Astrocyte (in vitro differentiated cells and primary cell): ENCODE measurements at regions not wholly inside any gene's neighbourhood (a gene's known extent, or its start where the extent isn't known, plus 50 kb on each side); places are given as distances from the start of the nearest gene placed in this dataset.
A peak's percentile ranks its signal among the peaks of the same experiment; 100 is the strongest.

Experiments
- DNase-seq: peaks from one replicate; pipeline ENCODE4 v3.0.0-alpha.2; 2010; ENCODE audit warnings: low read depth
- FAIRE-seq: peaks from 2 replicates; lab custom pipeline; 2011; peaks lifted over from hg19 to GRCh38; lab: Jason Lieb, UNC
- H2AFZ ChIP-seq: 2 replicates; pipeline ENCODE4 v1.6.0; 2012; ENCODE audit warnings: low read depth, low read length, inconsistent platforms
- H3K27ac ChIP-seq: 2 replicates; pipeline ENCODE4 v1.5.1; 2011; ENCODE audit warnings: low read depth, low read length, inconsistent platforms
- H3K27me3 ChIP-seq: 2 replicates; pipeline ENCODE4 v1.6.0; 2011; ENCODE audit warnings: low read length, inconsistent platforms; ENCODE audit not compliant: insufficient read depth
- H3K36me3 ChIP-seq: 2 replicates; pipeline ENCODE4 v1.5.1; 2011; ENCODE audit warnings: low read length, inconsistent platforms; ENCODE audit not compliant: insufficient read depth
- H3K4me1 ChIP-seq: 2 replicates; pipeline ENCODE4 v1.5.1; 2011; ENCODE audit warnings: low read length, inconsistent platforms; ENCODE audit not compliant: insufficient read depth
- H3K4me2 ChIP-seq: 2 replicates; pipeline ENCODE4 v1.6.0; 2012; ENCODE audit warnings: low read length, inconsistent platforms
- H3K4me3 ChIP-seq: 2 replicates; pipeline ENCODE4 v1.5.1; 2011; ENCODE audit warnings: low read depth, mild to moderate bottlenecking, low read length, inconsistent platforms; ENCODE audit not compliant: insufficient read depth
- H3K79me2 ChIP-seq: 2 replicates; pipeline ENCODE4 v1.6.0; 2012; ENCODE audit warnings: mild to moderate bottlenecking, low read length, inconsistent platforms; ENCODE audit not compliant: insufficient read depth
- H3K9ac ChIP-seq: 2 replicates; pipeline ENCODE4 v1.6.0; 2012; ENCODE audit warnings: mild to moderate bottlenecking, low read length, inconsistent platforms
- H3K9me3 ChIP-seq: 2 replicates; pipeline ENCODE4 v1.5.1; 2012; ENCODE audit warnings: low read depth, mild to moderate bottlenecking, low read length, inconsistent platforms; ENCODE audit not compliant: insufficient read depth
- H4K20me1 ChIP-seq: 2 replicates; pipeline ENCODE4 v1.6.0; 2012; ENCODE audit warnings: low read length, inconsistent platforms; ENCODE audit not compliant: insufficient read depth
- H3K27ac Mint-ChIP-seq: one replicate; pipeline ENCODE4 v1.8.0; 2021; ENCODE audit warnings: mild to moderate bottlenecking, mixed read lengths; ENCODE audit not compliant: unreplicated experiment
- H3K27me3 Mint-ChIP-seq: one replicate; pipeline ENCODE4 v1.8.0; 2021; ENCODE audit warnings: low read depth, mixed read lengths; ENCODE audit not compliant: unreplicated experiment
- H3K36me3 Mint-ChIP-seq: one replicate; pipeline ENCODE4 v1.8.0; 2021; ENCODE audit warnings: low read depth, mixed read lengths; ENCODE audit not compliant: unreplicated experiment
- H3K4me1 Mint-ChIP-seq: one replicate; pipeline ENCODE4 v1.8.0; 2021; ENCODE audit warnings: low read depth, mixed read lengths; ENCODE audit not compliant: unreplicated experiment
- H3K4me3 Mint-ChIP-seq: one replicate; pipeline ENCODE4 v1.8.0; 2021; ENCODE audit warnings: mild to moderate bottlenecking, moderate library complexity, mixed read lengths; ENCODE audit not compliant: unreplicated experiment
- H3K9me3 Mint-ChIP-seq: one replicate; pipeline ENCODE4 v1.8.0; 2021; ENCODE audit warnings: mild to moderate bottlenecking, mixed read lengths; ENCODE audit not compliant: unreplicated experiment
- CTCF ChIP-seq: IDR thresholded peaks from 2 replicates; pipeline ENCODE4 v1.5.1; 2011; ENCODE audit warnings: low read depth, mild to moderate bottlenecking, inconsistent platforms, low read length, moderate library complexity; ENCODE audit not compliant: insufficient read depth
- EZH2 ChIP-seq: IDR thresholded peaks from 2 replicates; pipeline ENCODE4 v1.6.1; 2012; ENCODE audit warnings: mild to moderate bottlenecking, low read length, inconsistent platforms; ENCODE audit not compliant: insufficient read depth

DNA sequence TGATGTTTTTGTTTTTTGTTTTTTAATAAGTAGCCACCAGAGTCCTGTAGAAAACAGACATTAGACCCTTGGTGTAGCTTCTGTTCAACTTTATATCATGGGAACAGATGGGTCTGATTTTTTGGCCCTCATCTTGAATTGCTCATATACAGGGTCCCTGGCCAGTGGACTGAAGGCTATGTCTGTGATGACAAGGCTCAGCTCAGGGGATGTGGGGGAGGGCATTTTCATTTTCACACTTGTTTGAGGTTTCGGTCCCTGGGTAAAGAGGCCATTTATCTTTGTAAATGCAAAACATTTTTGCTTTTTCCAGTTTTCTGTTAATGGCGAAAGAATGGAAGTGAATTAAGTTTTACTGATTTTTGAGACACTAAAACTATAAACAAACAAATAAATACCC lies 257.6 kb upstream of the PHYHIPL start:
- H4K20me1 ChIP-seq, result no peaks in the 10 kb centered on the region
- no peak overlapping the region for H3K9ac ChIP-seq
- H3K9me3 ChIP-seq, result no peaks in the 10 kb centered on the region
- H3K27me3 ChIP-seq, result no peaks in the 10 kb centered on the region
- peaks cover 20% of the 10 kb centered on the region for H3K4me1 ChIP-seq
- no peak overlapping the region for H3K4me3 ChIP-seq
- Mint-ChIP-seq H3K36me3 (no peaks in the 10 kb centered on the region), H3K4me1 (peaks cover 25% of the 10 kb centered on the region), H3K4me3 (no peak overlapping the region), H3K27ac (no peak overlapping the region), H3K27me3 (no peaks in the 10 kb centered on the region), H3K9me3 (no peaks in the 10 kb centered on the region)
- H2AFZ ChIP-seq, result no peak overlapping the region
- H3K4me2 ChIP-seq, result no peak overlapping the region
- DNase-seq, result no peak
- H3K36me3 ChIP-seq, result no peaks in the 10 kb centered on the region
- H3K79me2 ChIP-seq, result no peaks in the 10 kb centered on the region
- no peak overlapping the region for H3K27ac ChIP-seq
- peak; percentile 17 for FAIRE-seq
- no peak for TF ChIP-seq EZH2
- no peak for TF ChIP-seq CTCF

DNA sequence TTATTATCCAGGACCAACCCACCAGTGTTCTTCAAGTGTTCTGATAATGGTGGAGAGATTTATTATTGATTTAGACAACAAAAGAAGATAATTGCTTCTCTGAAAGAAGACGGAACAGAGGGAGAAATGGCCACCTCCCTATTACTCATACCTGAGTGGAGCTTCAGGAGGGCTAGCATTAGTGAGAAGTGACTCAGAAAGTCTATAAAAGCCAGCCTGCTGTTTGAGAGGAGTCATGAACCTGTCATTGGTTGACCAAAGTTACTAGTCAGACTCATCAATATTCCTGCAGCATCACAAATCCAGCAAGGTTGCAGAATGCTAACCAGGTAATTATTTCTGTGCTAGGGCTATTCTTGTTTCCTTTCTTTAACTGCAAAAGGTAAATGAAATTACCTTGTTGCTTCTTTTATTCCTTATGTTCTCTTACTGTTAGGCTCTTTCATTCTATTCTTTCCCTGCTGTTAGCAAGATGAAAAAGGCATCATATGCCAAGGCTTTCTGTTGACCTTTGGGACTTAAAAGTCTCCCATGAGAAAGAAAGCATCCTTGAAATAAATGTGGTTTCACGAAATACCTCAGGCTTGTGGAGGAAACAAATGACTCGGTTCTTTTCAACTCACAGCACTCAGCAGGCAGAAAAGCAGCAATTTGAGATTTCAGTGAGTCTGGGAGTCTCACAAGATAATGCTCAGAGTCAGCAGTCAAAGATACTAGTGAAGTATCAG lies 256.4 kb upstream of the PHYHIPL start:
- Histone ChIP-seq H4K20me1 (no peaks in the 10 kb centered on the region), H3K9ac (peak overlapping the region; percentile 37), H3K4me3 (no peak overlapping the region), H3K27me3 (no peaks in the 10 kb centered on the region), H3K79me2 (no peaks in the 10 kb centered on the region), H3K4me2 (peak overlapping the region; percentile 67), H3K36me3 (no peaks in the 10 kb centered on the region), H2AFZ (no peak overlapping the region), H3K9me3 (no peaks in the 10 kb centered on the region), H3K4me1 (peaks cover 20% of the 10 kb centered on the region), H3K27ac (peak overlapping the region; percentile 61)
- peak; percentile 88 for FAIRE-seq
- H3K4me1 Mint-ChIP-seq, result peaks cover 25% of the 10 kb centered on the region
- H3K27me3 Mint-ChIP-seq, result no peaks in the 10 kb centered on the region
- no peaks in the 10 kb centered on the region for H3K9me3 Mint-ChIP-seq
- H3K27ac Mint-ChIP-seq, result peak overlapping the region; percentile 75
- no peak for TF ChIP-seq EZH2
- no peak for TF ChIP-seq CTCF
- no peak overlapping the region for H3K4me3 Mint-ChIP-seq
- no peaks in the 10 kb centered on the region for H3K36me3 Mint-ChIP-seq
- peak; percentile 89 for DNase-seq

GRCh38 chr10:58920655-58921003 lies 255.8 kb upstream of the PHYHIPL start:
- Mint-ChIP-seq H3K4me3 (no peak overlapping the region), H3K9me3 (no peaks in the 10 kb centered on the region), H3K27ac (peak overlapping the region; percentile 75), H3K27me3 (no peaks in the 10 kb centered on the region), H3K4me1 (peaks cover 25% of the 10 kb centered on the region), H3K36me3 (no peaks in the 10 kb centered on the region)
- H3K9ac ChIP-seq, result peak overlapping the region; percentile 37
- TF ChIP-seq EZH2, result no peak
- TF ChIP-seq CTCF, result no peak
- H3K4me2 ChIP-seq, result peak overlapping the region; percentile 67
- peak overlapping the region; percentile 61 for H3K27ac ChIP-seq
- no peaks in the 10 kb centered on the region for H3K36me3 ChIP-seq
- H4K20me1 ChIP-seq, result no peaks in the 10 kb centered on the region
- no peak overlapping the region for H2AFZ ChIP-seq
- FAIRE-seq (no peak), DNase-seq (no peak)
- no peaks in the 10 kb centered on the region for H3K9me3 ChIP-seq
- H3K27me3 ChIP-seq, result no peaks in the 10 kb centered on the region
- H3K4me3 ChIP-seq, result no peak overlapping the region
- no peaks in the 10 kb centered on the region for H3K79me2 ChIP-seq
- H3K4me1 ChIP-seq, result peaks cover 20% of the 10 kb centered on the region
